ENCODE measurements at regions not wholly inside any gene's neighbourhood (a gene's known extent, or its start where the extent isn't known, plus 50 kb on each side); places are given as distances from the start of the nearest gene placed in this dataset.

GRCh38 chr6:147892476-147892875 lies 384.0 kb downstream of the SAMD5 start:
- Mint-ChIP-seq H3K4me3 (no peak overlapping the region), H3K4me1 (no peaks in the 10 kb centered on the region), H3K27me3 (ENCODE audit: low read depth in 3 of 3) (no peaks in the 10 kb centered on the region), H3K36me3 (peaks cover 0 to 4% (median 0%) of the 10 kb centered on the region in 3 donors), H3K27ac (no peak overlapping the region), H3K9me3 (peaks cover 2 to 26% (median 7%) of the 10 kb centered on the region in 6 donors)
- no peak for DNase-seq

GRCh38 chr6:147895272-147895671 lies 386.8 kb downstream of the SAMD5 start:
- Mint-ChIP-seq H3K9me3 (peaks cover 0 to 20% (median 3%) of the 10 kb centered on the region in 6 donors), H3K4me3 (no peak overlapping the region), H3K36me3 (no peaks in the 10 kb centered on the region), H3K4me1 (no peaks in the 10 kb centered on the region), H3K27ac (no peak overlapping the region), H3K27me3 (ENCODE audit: low read depth in 3 of 3) (no peaks in the 10 kb centered on the region)
- DNase-seq, result no peak

GRCh38 chr6:147900247-147900830 lies 391.8 kb downstream of the SAMD5 start:
- DNase-seq, result no peak
- Mint-ChIP-seq H3K27me3 (ENCODE audit: low read depth in 3 of 3) (no peaks in the 10 kb centered on the region), H3K4me3 (no peak overlapping the region), H3K27ac (no peak overlapping the region), H3K9me3 (peaks cover 0 to 13% (median 5%) of the 10 kb centered on the region in 6 donors), H3K4me1 (no peaks in the 10 kb centered on the region), H3K36me3 (no peaks in the 10 kb centered on the region)

- H3K4me3 Mint-ChIP-seq, result no peak overlapping the region
- H3K27ac Mint-ChIP-seq, result no peak overlapping the region
- no peaks in the 10 kb centered on the region for H3K36me3 Mint-ChIP-seq
- H3K4me1 Mint-ChIP-seq, result no peaks in the 10 kb centered on the region
- no peaks in the 10 kb centered on the region for H3K27me3 Mint-ChIP-seq (ENCODE audit: low read depth in 3 of 3)
- DNase-seq, result no peak
- H3K9me3 Mint-ChIP-seq, result peaks cover 0 to 6% (median 2%) of the 10 kb centered on the region in 6 donors
Measured at GRCh38 chr6:147903321-147903720, 394.8 kb downstream of the SAMD5 start.

GRCh38 chr6:147903931-147904330 lies 395.4 kb downstream of the SAMD5 start:
- Mint-ChIP-seq H3K36me3 (no peaks in the 10 kb centered on the region), H3K4me1 (no peaks in the 10 kb centered on the region), H3K27me3 (ENCODE audit: low read depth in 3 of 3) (no peaks in the 10 kb centered on the region), H3K27ac (no peak overlapping the region), H3K9me3 (peaks cover 0 to 6% (median 1%) of the 10 kb centered on the region in 6 donors), H3K4me3 (no peak overlapping the region)
- DNase-seq, result no peak

GRCh38 chr6:147904416-147904815 lies 395.9 kb downstream of the SAMD5 start:
- H3K27ac Mint-ChIP-seq, result no peak overlapping the region
- no peaks in the 10 kb centered on the region for H3K4me1 Mint-ChIP-seq
- H3K9me3 Mint-ChIP-seq, result peaks cover 0 to 9% (median 2%) of the 10 kb centered on the region in 6 donors
- H3K4me3 Mint-ChIP-seq, result no peak overlapping the region
- no peak for DNase-seq
- no peaks in the 10 kb centered on the region for H3K36me3 Mint-ChIP-seq
- H3K27me3 Mint-ChIP-seq (ENCODE audit: low read depth in 3 of 3), result no peaks in the 10 kb centered on the region

GRCh38 chr6:147905711-147906110 lies 397.2 kb downstream of the SAMD5 start:
- peaks cover 0 to 16% (median 3%) of the 10 kb centered on the region in 6 donors for H3K9me3 Mint-ChIP-seq
- H3K36me3 Mint-ChIP-seq, result no peaks in the 10 kb centered on the region
- no peak overlapping the region for H3K27ac Mint-ChIP-seq
- H3K4me3 Mint-ChIP-seq, result no peak overlapping the region
- no peaks in the 10 kb centered on the region for H3K27me3 Mint-ChIP-seq (ENCODE audit: low read depth in 3 of 3)
- no peaks in the 10 kb centered on the region for H3K4me1 Mint-ChIP-seq
- DNase-seq, result no peak

- Mint-ChIP-seq H3K4me3 (no peak overlapping the region), H3K27me3 (ENCODE audit: low read depth in 3 of 3) (no peaks in the 10 kb centered on the region), H3K4me1 (no peaks in the 10 kb centered on the region), H3K9me3 (peaks cover 0 to 20% (median 4%) of the 10 kb centered on the region in 6 donors), H3K36me3 (no peaks in the 10 kb centered on the region), H3K27ac (no peak overlapping the region)
- no peak for DNase-seq
Measured at GRCh38 chr6:147906361-147906760, 397.9 kb downstream of the SAMD5 start.

GRCh38 chr6:147909640-147910039 lies 401.1 kb downstream of the SAMD5 start:
- peaks cover 0 to 26% (median 6%) of the 10 kb centered on the region in 6 donors for H3K9me3 Mint-ChIP-seq
- H3K36me3 Mint-ChIP-seq, result no peaks in the 10 kb centered on the region
- H3K4me1 Mint-ChIP-seq, result no peaks in the 10 kb centered on the region
- H3K4me3 Mint-ChIP-seq, result no peak overlapping the region
- no peak overlapping the region for H3K27ac Mint-ChIP-seq
- DNase-seq, result no peak
- H3K27me3 Mint-ChIP-seq (ENCODE audit: low read depth in 3 of 3), result no peaks in the 10 kb centered on the region

GRCh38 chr6:147910281-147910680 lies 401.8 kb downstream of the SAMD5 start:
- Mint-ChIP-seq H3K27me3 (ENCODE audit: low read depth in 3 of 3) (no peaks in the 10 kb centered on the region), H3K4me1 (no peaks in the 10 kb centered on the region), H3K9me3 (peaks cover 0 to 26% (median 6%) of the 10 kb centered on the region in 6 donors), H3K36me3 (no peaks in the 10 kb centered on the region), H3K4me3 (no peak overlapping the region), H3K27ac (no peak overlapping the region)
- DNase-seq, result no peak

- no peak for DNase-seq
- no peak overlapping the region for H3K27ac Mint-ChIP-seq
- H3K4me1 Mint-ChIP-seq, result no peaks in the 10 kb centered on the region
- no peaks in the 10 kb centered on the region for H3K36me3 Mint-ChIP-seq
- H3K9me3 Mint-ChIP-seq, result peaks cover 0 to 26% (median 8%) of the 10 kb centered on the region in 6 donors
- H3K27me3 Mint-ChIP-seq (ENCODE audit: low read depth in 3 of 3), result no peaks in the 10 kb centered on the region
- no peak overlapping the region for H3K4me3 Mint-ChIP-seq
Measured at GRCh38 chr6:147911057-147911456, 402.6 kb downstream of the SAMD5 start.

- H3K36me3 Mint-ChIP-seq, result no peaks in the 10 kb centered on the region
- H3K27me3 Mint-ChIP-seq (ENCODE audit: low read depth in 3 of 3), result no peaks in the 10 kb centered on the region
- no peak overlapping the region for H3K4me3 Mint-ChIP-seq
- no peak for DNase-seq
- H3K27ac Mint-ChIP-seq, result no peak overlapping the region
- H3K9me3 Mint-ChIP-seq, result peaks cover 0 to 26% (median 9%) of the 10 kb centered on the region in 6 donors
- H3K4me1 Mint-ChIP-seq, result no peaks in the 10 kb centered on the region
Measured at GRCh38 chr6:147911686-147912085, 403.2 kb downstream of the SAMD5 start.

- Mint-ChIP-seq H3K9me3 (peaks cover 8 to 27% (median 20%) of the 10 kb centered on the region in 6 donors), H3K27me3 (ENCODE audit: low read depth in 3 of 3) (no peaks in the 10 kb centered on the region), H3K4me1 (no peaks in the 10 kb centered on the region), H3K27ac (no peak overlapping the region), H3K36me3 (peaks cover 0 to 3% (median 0%) of the 10 kb centered on the region in 3 donors), H3K4me3 (no peak overlapping the region)
- DNase-seq, result no peak
Measured at GRCh38 chr6:147922799-147923198, 414.3 kb downstream of the SAMD5 start.

- no peak for DNase-seq
- no peaks in the 10 kb centered on the region for H3K4me1 Mint-ChIP-seq
- H3K9me3 Mint-ChIP-seq, result peaks cover 8 to 27% (median 21%) of the 10 kb centered on the region in 6 donors
- H3K27ac Mint-ChIP-seq, result no peak overlapping the region
- H3K36me3 Mint-ChIP-seq, result no peaks in the 10 kb centered on the region
- no peaks in the 10 kb centered on the region for H3K27me3 Mint-ChIP-seq (ENCODE audit: low read depth in 3 of 3)
- no peak overlapping the region for H3K4me3 Mint-ChIP-seq
Measured at GRCh38 chr6:147924598-147924997, 416.1 kb downstream of the SAMD5 start.

- peaks cover 8 to 29% (median 19%) of the 10 kb centered on the region in 6 donors for H3K9me3 Mint-ChIP-seq
- no peak for DNase-seq
- no peaks in the 10 kb centered on the region for H3K36me3 Mint-ChIP-seq
- H3K27ac Mint-ChIP-seq, result no peak overlapping the region
- no peak overlapping the region for H3K4me3 Mint-ChIP-seq
- H3K27me3 Mint-ChIP-seq (ENCODE audit: low read depth in 3 of 3), result no peaks in the 10 kb centered on the region
- H3K4me1 Mint-ChIP-seq, result no peaks in the 10 kb centered on the region
Measured at GRCh38 chr6:147925826-147926225, 416.8 kb upstream of the SASH1 start.

All from immature natural killer cell (primary cell).